GM12864 (cell line): ENCODE measurements at regions not wholly inside any gene's neighbourhood (a gene's known extent, or its start where the extent isn't known, plus 50 kb on each side); places are given as distances from the start of the nearest gene placed in this dataset.

Source experiments
- DNase-seq: peaks from one replicate; pipeline ENCODE4 v3.0.0-alpha.2; 2011; ENCODE audit warnings: low read depth
- H3K4me3 ChIP-seq: 2 replicates; pipeline ENCODE4 v1.5.1; 2011; ENCODE audit warnings: mild to moderate bottlenecking, low read depth, low read length, control low read depth
- TF ChIP-seq, protein P1 (sequence below): IDR thresholded peaks from 2 replicates; pipeline ENCODE4 v1.5.1; 2011; ENCODE audit warnings: low read depth, mild to moderate bottlenecking, moderate library complexity, low read length, control low read depth, inconsistent platforms; ENCODE audit errors: missing control alignments

DNA sequence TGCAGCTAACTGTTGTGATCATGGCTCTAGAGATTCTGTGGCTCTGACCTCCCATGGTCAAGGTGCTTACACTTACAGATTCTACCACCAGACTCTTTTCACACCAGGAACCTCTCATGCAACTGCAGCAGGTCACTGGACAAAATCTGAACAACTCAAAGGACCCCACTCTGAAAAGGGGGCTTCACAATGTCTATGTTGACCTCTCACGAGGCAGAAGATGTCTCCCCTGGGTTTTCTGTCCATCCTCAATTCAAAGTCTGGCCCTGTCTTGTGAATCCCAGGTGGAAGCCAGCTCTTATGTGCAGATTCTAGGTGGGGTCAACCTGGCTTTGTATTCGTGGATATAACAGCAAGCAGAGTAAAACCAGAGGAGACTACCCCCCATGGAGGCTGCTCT is 118.6 kb upstream of the ZNF479 start:
- DNase-seq: no peak
- H3K4me3 ChIP-seq: no peak overlapping the region
- TF ChIP-seq, protein P1, sequence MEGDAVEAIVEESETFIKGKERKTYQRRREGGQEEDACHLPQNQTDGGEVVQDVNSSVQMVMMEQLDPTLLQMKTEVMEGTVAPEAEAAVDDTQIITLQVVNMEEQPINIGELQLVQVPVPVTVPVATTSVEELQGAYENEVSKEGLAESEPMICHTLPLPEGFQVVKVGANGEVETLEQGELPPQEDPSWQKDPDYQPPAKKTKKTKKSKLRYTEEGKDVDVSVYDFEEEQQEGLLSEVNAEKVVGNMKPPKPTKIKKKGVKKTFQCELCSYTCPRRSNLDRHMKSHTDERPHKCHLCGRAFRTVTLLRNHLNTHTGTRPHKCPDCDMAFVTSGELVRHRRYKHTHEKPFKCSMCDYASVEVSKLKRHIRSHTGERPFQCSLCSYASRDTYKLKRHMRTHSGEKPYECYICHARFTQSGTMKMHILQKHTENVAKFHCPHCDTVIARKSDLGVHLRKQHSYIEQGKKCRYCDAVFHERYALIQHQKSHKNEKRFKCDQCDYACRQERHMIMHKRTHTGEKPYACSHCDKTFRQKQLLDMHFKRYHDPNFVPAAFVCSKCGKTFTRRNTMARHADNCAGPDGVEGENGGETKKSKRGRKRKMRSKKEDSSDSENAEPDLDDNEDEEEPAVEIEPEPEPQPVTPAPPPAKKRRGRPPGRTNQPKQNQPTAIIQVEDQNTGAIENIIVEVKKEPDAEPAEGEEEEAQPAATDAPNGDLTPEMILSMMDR: no peak

DNA sequence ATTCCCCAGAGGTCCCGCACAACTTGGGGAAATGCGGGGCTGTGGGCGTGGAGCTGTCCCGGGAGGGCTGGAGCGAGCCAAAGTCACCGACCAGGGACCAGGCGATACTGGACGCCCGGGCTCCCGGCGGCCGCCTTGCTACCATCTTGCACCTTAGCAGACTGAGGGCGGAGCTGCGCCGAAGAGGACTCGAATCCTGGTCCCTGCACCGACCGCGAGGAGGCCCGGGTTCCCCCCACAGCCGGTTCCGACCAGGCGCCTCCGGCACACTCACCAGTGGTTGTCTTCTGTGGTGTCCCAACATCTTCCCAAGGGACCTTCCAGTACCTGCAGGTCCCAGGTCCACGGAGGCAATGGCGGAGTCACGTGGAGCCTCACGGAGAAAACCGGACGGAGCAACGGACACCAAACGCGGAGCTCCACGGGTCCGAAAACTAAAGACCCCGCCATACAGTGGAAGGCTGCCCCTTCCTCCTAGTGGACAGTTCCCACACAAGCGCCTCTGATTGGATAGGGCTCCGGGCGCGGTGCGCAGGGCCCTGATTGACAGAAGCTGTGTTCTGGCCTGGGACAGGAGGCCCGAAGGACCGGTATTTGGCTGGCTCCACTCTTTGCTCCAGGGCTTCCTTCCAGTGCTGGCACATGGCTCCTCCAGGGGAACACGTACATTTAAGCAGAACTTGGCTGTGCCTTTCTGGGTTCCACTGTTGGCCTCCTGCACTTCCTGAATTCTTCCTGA is 124.6 kb upstream of the ZNF479 start:
- no peak for DNase-seq
- TF ChIP-seq, protein P1: no peak
- no peak overlapping the region for H3K4me3 ChIP-seq

DNA sequence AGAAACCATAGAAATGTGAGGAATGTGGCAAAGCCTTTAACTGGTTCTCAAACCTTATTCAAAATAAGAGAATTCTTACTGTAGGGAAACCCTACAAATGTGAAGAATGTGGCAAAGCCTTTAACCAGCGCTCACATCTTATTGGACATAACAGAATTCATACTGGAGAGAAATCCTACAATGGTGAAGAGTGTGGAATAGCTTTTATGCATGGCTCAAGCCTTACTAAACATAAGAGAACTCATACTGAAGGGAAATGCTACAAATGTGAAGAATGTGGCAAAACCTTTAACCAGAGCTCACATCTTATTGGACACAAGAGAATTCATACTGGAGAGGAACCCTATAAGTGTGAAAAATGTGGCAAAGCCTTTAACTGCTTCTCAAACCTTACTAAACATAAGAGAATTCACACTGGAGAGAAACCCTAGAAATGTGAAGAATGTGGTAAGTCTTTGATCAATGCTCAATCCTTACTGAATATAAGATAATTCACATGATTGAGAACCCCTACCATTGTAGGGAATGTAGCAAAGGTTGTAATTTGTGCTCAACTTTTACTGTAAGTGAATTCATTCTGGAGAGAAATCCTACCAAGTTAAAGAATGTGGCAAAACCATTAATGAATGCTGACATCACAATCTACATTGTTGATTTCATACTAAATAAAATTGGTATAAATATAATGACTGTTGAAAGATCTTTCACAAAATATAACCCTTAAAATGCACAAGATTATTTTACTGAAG is 142.5 kb upstream of the ZNF479 start:
- DNase-seq: no peak
- no peak overlapping the region for H3K4me3 ChIP-seq
- TF ChIP-seq, protein P1: no peak

DNA sequence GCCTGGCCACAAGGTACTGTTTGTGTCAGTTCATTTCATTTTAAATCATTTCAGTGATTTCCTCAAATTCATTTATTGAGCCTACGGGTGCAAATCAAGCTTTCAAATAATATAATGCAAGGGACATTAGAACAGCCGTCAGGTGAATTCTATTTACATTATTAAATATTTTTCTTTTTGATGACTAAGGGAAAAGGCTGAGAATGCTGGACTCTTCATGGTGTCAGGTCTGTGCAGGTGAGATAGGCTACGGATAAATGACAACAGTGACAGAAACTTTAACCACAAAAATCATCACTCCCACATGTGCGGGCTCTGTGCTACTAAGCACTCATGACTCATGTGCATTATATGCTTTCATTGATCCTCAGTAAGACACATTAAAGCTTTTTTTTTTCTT is 149.2 kb upstream of the ZNF716 start:
- TF ChIP-seq, protein P1: no peak
- no peak for DNase-seq
- H3K4me3 ChIP-seq: no peak overlapping the region

- no peak for DNase-seq
- no peak overlapping the region for H3K4me3 ChIP-seq
- TF ChIP-seq, protein P1: peak; percentile 47
Measured at GRCh38 chr7:57305192-57305748, 144.7 kb upstream of the ZNF716 start.

- no peak for DNase-seq
- H3K4me3 ChIP-seq: no peak overlapping the region
- TF ChIP-seq, protein P1: peak; percentile 26
Measured at GRCh38 chr7:57308631-57309408, 141.2 kb upstream of the ZNF716 start.
